Brain microvascular endothelial cell (primary cell): ENCODE measurements at regions not wholly inside any gene's neighbourhood (a gene's known extent, or its start where the extent isn't known, plus 50 kb on each side); places are given as distances from the start of the nearest gene placed in this dataset.

Experiments used
- DNase-seq: peaks from one replicate; pipeline ENCODE4 v3.0.0-alpha.2; 2020
- H3K27ac ChIP-seq: fragments of 250-450 bp; sonication (Bioruptor Pico); 2 replicates; pipeline ENCODE4 v1.5.1; 2020; ENCODE audit warnings: mild to moderate bottlenecking, moderate library complexity
- H3K27me3 ChIP-seq: fragments of 250-450 bp; sonication (Bioruptor Pico); replicated peaks from 2 replicates; pipeline ENCODE4 v1.5.1; 2020; ENCODE audit warnings: mild to moderate bottlenecking
- H3K36me3 ChIP-seq: fragments of 250-450 bp; sonication (Bioruptor Pico); replicated peaks from 2 replicates; pipeline ENCODE4 v1.5.1; 2020; ENCODE audit warnings: mild to moderate bottlenecking
- H3K4me3 ChIP-seq: 2 replicates; pipeline ENCODE4 v1.5.1; 2011; ENCODE audit warnings: low read depth, mild to moderate bottlenecking, control low read depth, low read length, moderate library complexity
- in situ Hi-C: cut with HindIII; loops from 2 replicates; pipeline ENCODE4 v1.10.0; 2017; ENCODE audit warnings: low sequenced_read_pairs, low pct_ligation_motif_present
- TF ChIP-seq, protein P1 (sequence below): IDR thresholded peaks from 2 replicates; pipeline ENCODE4 v1.5.1; 2011; ENCODE audit warnings: low read depth, mild to moderate bottlenecking, moderate library complexity, low read length, control low read depth, inconsistent platforms; ENCODE audit errors: missing control alignments

DNA sequence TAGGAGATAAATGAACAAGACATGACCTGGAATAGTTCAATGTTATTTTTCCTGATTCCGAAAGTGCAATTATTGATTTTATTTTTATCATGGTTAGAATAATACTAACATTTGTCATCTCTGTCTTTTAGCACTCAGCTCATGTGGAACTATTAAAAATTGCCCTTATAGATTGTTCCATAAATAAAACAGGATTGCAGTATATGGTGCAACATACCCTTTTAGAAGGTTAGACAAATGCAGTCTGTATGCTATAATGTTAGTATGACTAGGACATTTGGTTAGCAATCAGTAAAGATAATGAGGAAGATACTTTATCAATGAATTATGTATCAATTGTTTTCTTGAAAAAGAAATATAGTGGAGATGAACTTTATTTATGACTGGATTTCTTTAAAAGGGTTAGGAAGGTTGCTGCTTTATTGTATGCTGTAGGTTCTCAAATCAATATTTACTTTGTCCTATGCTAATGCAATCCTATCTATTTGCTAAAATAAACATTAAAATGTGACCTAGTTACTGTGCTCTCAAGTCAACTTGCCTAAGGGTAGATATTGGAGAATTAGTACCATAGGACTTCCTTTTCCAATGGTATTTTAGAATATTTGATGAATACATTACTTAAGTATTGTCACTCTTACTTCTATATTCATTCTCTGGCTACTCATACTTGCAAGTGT, 348.9 kb upstream of the ISL1 start:
- DNase-seq, result no peak
- no peak overlapping the region for H3K27ac ChIP-seq
- H3K36me3 ChIP-seq, result no peaks in the 10 kb centered on the region
- in situ Hi-C loops, result no loop called here
- H3K4me3 ChIP-seq, result no peak overlapping the region
- TF ChIP-seq, protein P1, sequence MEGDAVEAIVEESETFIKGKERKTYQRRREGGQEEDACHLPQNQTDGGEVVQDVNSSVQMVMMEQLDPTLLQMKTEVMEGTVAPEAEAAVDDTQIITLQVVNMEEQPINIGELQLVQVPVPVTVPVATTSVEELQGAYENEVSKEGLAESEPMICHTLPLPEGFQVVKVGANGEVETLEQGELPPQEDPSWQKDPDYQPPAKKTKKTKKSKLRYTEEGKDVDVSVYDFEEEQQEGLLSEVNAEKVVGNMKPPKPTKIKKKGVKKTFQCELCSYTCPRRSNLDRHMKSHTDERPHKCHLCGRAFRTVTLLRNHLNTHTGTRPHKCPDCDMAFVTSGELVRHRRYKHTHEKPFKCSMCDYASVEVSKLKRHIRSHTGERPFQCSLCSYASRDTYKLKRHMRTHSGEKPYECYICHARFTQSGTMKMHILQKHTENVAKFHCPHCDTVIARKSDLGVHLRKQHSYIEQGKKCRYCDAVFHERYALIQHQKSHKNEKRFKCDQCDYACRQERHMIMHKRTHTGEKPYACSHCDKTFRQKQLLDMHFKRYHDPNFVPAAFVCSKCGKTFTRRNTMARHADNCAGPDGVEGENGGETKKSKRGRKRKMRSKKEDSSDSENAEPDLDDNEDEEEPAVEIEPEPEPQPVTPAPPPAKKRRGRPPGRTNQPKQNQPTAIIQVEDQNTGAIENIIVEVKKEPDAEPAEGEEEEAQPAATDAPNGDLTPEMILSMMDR, result no peak
- no peaks in the 10 kb centered on the region for H3K27me3 ChIP-seq

DNA sequence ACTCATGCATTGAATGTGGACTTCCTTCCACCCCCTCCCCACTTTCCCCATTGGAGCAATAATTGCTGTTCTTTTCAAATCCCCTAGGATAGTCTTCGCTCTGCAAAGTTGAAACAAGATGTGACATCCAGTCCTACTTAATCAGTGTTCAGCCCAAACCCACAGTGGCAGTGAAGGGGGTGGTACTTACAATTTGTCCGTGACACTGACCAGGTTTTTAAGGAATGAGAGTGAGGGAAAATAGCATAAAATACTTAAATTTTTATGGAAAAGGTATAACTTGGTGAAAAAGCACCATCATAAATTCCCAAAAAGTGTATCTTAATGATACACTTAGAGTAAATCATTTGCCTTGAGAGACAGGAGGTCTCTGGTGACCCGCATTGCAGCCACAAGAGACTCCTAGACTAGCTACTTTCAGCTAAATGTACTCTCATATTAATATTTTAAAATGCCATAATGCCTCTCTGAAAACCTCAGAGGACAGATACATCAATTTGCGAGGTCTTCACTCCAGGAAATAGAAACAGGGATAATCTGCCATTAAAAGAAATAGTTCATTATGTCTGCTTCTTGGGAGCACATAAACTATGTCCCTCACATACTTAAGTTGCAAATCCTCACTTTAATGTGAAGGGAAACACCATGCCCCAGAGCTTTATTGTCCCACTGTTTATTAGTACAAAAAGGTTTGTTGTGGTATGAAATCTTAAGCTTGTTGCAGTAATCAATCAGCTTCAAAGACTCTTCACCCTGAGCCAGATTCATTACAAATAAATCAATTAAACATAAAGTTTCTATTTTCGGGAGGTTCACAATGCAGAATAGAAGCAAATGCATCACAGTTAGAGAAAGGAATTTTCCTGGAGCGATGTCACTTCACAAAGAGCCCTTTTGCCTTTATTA, 343.6 kb upstream of the ISL1 start:
- Histone ChIP-seq H3K36me3 (no peaks in the 10 kb centered on the region), H3K27ac (no peak overlapping the region), H3K4me3 (no peak overlapping the region), H3K27me3 (no peaks in the 10 kb centered on the region)
- DNase-seq, result no peak
- in situ Hi-C loops, result no loop called here
- TF ChIP-seq, protein P1, result no peak

DNA sequence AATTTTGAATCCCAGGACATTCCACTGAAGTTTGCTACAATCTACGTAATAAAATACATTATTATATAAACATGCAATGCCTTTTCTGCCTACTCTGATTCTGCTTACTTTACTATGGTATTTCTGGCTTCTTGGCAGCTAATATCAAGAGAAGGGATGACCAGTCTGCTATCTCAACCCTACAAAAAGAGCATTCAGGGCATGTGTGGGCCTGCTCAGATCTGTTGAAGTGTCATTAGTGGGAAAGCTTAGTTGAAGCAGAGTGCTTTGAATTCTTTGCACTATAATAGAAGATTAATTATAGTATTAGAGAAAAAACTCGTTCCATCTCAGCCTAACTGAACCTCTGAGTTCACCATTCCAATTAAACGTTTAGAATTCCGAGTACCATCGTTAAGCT, 339.5 kb upstream of the ISL1 start:
- no peak for DNase-seq

DNA sequence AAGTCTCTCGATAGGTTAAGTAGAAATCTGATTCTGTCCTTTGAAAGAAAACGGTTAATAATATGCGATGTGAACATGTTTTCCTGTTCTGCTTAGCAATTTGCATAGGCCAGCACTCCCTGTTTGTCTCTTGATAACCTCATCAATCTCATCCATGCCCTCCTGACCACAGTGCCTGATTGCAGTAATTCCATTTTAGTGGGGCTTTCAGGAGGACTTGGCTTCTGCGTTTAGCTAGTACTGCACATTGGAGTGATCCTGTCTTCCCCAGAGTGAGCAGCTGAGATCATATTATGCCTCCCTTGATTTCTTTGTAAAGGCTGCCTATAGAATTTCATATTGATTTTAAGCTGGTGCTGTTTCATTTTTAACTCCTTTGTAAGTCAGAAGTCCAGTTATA, 335.9 kb upstream of the ISL1 start:
- no peak for DNase-seq
- TF ChIP-seq, protein P1, result no peak
- no peaks in the 10 kb centered on the region for H3K36me3 ChIP-seq
- no peaks in the 10 kb centered on the region for H3K27me3 ChIP-seq
- no peak overlapping the region for H3K27ac ChIP-seq
- in situ Hi-C loops, result no loop called here
- H3K4me3 ChIP-seq, result no peak overlapping the region

More for the DNA sequence above, 339.5 kb upstream of the ISL1 start:
- TF ChIP-seq, protein P1, result no peak
- Histone ChIP-seq H3K27ac (no peak overlapping the region), H3K27me3 (no peaks in the 10 kb centered on the region), H3K36me3 (no peaks in the 10 kb centered on the region), H3K4me3 (no peak overlapping the region)
- in situ Hi-C loops, result no loop called here

DNA sequence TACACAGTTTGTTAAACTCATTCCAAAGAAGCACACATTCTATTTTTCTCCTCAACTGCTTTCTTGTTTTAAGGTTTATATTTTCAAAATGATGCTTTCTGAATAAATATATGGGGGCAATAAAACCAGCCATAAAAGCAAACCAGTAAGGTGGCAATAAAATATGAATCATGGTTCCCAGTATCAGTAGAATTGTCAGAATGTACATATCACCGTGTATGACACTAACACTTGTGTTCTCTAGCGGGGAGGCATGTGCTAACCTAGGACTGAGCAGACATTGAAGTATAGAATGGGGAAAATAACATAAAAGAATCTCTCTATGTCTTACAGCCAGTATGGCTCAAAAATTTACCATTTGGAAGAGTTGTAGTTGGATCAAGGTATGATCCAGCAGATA, 329.9 kb upstream of the ISL1 start:
- Histone ChIP-seq H3K36me3 (no peaks in the 10 kb centered on the region), H3K27me3 (no peaks in the 10 kb centered on the region), H3K4me3 (no peak overlapping the region), H3K27ac (no peak overlapping the region)
- in situ Hi-C loops, result no loop called here
- no peak for DNase-seq
- TF ChIP-seq, protein P1, result no peak
